IMR-90 (cell line): ENCODE measurements at regions not wholly inside any gene's neighbourhood (a gene's known extent, or its start where the extent isn't known, plus 50 kb on each side); places are given as distances from the start of the nearest gene placed in this dataset.
"Not testable (repeated sequence)": the region's sequence is repeated elsewhere in the genome, so short reads cannot be mapped to it uniquely, and the experiment has no call there.

ENCODE experiments used
- ATAC-seq: fragments of 200-7000 bp; cut with Tn5 transposase; 2 replicates; pipeline ENCODE4 v1.9.1; 2020; ENCODE audit warnings: low read depth, mild to moderate bottlenecking, moderate library complexity
- BruUV-seq: library from RNA; stranded (reverse); fragments of 400-500 nt; replicated peaks from 2 replicates; lab custom pipeline; 2021; lab: Mats Ljungman, UMichigan
- CTCF ChIA-PET: fragments of 300-600 bp; formaldehyde crosslinking; extraction: SDS; loops from one replicate; lab custom pipeline; 2021; ENCODE audit warnings: antibody characterized with exemption; lab: Yijun Ruan, JAX
- POLR2A ChIA-PET: fragments of 300-600 bp; sonication (Branson Sonifier 250); formaldehyde crosslinking; loops from one replicate; lab custom pipeline; 2022; ENCODE audit warnings: antibody characterized with exemption; ENCODE audit not compliant: unreplicated experiment; lab: Charles Lee
- DNase-seq: peaks from one replicate; pipeline ENCODE4 v3.0.0; 2013
- H2AFZ ChIP-seq: replicated peaks from 2 replicates; pipeline ENCODE3; 2013; ENCODE audit warnings: low read length, mild to moderate bottlenecking; ENCODE audit not compliant: poor library complexity
- H2AK5ac ChIP-seq: 2 replicates; pipeline ENCODE4 v1.6.1; 2013; ENCODE audit warnings: low read depth, low read length, inconsistent platforms
- H2AK9ac ChIP-seq: replicated peaks from 2 replicates; pipeline ENCODE3; 2013; ENCODE audit warnings: mild to moderate bottlenecking, low read depth, low read length, moderate library complexity; ENCODE audit not compliant: poor library complexity
- H2BK120ac ChIP-seq: 2 replicates; pipeline ENCODE4 v1.6.1; 2013; ENCODE audit warnings: low read depth, low read length, inconsistent platforms
- H2BK15ac ChIP-seq: 3 replicates; pipeline ENCODE4 v1.6.1; 2013; ENCODE audit warnings: low read depth, low read length, inconsistent platforms
- H2BK20ac ChIP-seq: 2 replicates; pipeline ENCODE4 v1.6.1; 2013; ENCODE audit warnings: low read depth, mild to moderate bottlenecking, inconsistent platforms, low read length, moderate library complexity
- H2BK5ac ChIP-seq: 2 replicates; pipeline ENCODE4 v1.6.1; 2013; ENCODE audit warnings: mild to moderate bottlenecking, low read depth, low read length, inconsistent platforms; ENCODE audit not compliant: poor library complexity, severe bottlenecking
- H3K14ac ChIP-seq: replicated peaks from 2 replicates; pipeline ENCODE4 v1.6.1; 2013; ENCODE audit warnings: low read depth, low read length, inconsistent platforms
- H3K18ac ChIP-seq: 2 replicates; pipeline ENCODE4 v1.6.1; 2013; ENCODE audit warnings: low read depth, low read length, control low read depth
- H3K23ac ChIP-seq: 2 replicates; pipeline ENCODE4 v1.6.1; 2013; ENCODE audit warnings: low read depth, low read length, inconsistent platforms
- H3K27ac ChIP-seq: 2 replicates; pipeline ENCODE4 v1.5.1; 2013; ENCODE audit warnings: mild to moderate bottlenecking, control low read depth, low read length; ENCODE audit not compliant: insufficient read depth
- H3K27me3 ChIP-seq: 2 replicates; pipeline ENCODE4 v1.6.1; 2013; ENCODE audit warnings: low read length; ENCODE audit not compliant: control insufficient read depth, insufficient read depth
- H3K36me3 ChIP-seq: 2 replicates; pipeline ENCODE4 v1.6.1; 2013; ENCODE audit warnings: low read length, mixed read lengths; ENCODE audit not compliant: control insufficient read depth, insufficient read depth
- H3K4ac ChIP-seq: 2 replicates; pipeline ENCODE4 v1.6.1; 2013; ENCODE audit warnings: low read depth, low read length, inconsistent platforms
- H3K4me1 ChIP-seq: 2 replicates; pipeline ENCODE4 v1.6.1; 2013; ENCODE audit warnings: low read length, mixed read lengths; ENCODE audit not compliant: control insufficient read depth, insufficient read depth
- H3K4me2 ChIP-seq: 2 replicates; pipeline ENCODE4 v1.6.1; 2013; ENCODE audit warnings: low read depth, mild to moderate bottlenecking, control low read depth, low read length, moderate library complexity
- H3K4me3 ChIP-seq: 2 replicates; pipeline ENCODE4 v1.5.1; 2013; ENCODE audit warnings: low read depth, mild to moderate bottlenecking, control low read depth, low read length, moderate library complexity; ENCODE audit not compliant: insufficient read depth
- H3K56ac ChIP-seq: 2 replicates; pipeline ENCODE4 v1.6.1; 2013; ENCODE audit warnings: low read length, inconsistent platforms; ENCODE audit not compliant: insufficient read depth; ENCODE audit errors: extremely low read depth
- H3K79me1 ChIP-seq, 2 experiments: 2 replicates each; pipeline ENCODE4 v1.6.1; 2013; ENCODE audit warnings: low read length in 2 of 2, inconsistent platforms in 1 of 2, low read depth in 1 of 2
- H3K9ac ChIP-seq: 2 replicates; pipeline ENCODE4 v1.6.1; 2013; ENCODE audit warnings: low read depth, low read length, control low read depth
- H3K9me1 ChIP-seq: 2 replicates; pipeline ENCODE4 v1.6.1; 2013; ENCODE audit warnings: low read length, inconsistent platforms; ENCODE audit not compliant: insufficient read depth
- H3K9me3 ChIP-seq: 2 replicates; pipeline ENCODE4 v1.6.1; 2013; ENCODE audit warnings: low read length; ENCODE audit not compliant: control insufficient read depth, insufficient read depth
- H4K20me1 ChIP-seq: 2 replicates; pipeline ENCODE4 v1.6.1; 2013; ENCODE audit warnings: low read length, inconsistent platforms; ENCODE audit not compliant: insufficient read depth
- H4K5ac ChIP-seq: 2 replicates; pipeline ENCODE4 v1.6.1; 2013; ENCODE audit warnings: mild to moderate bottlenecking, low read depth, low read length, control low read depth
- H4K8ac ChIP-seq, 2 experiments: 2 replicates each; pipeline ENCODE4 v1.6.1; 2013; ENCODE audit warnings: low read depth in 2 of 2, low read length in 2 of 2, control low read depth in 1 of 2, inconsistent platforms in 1 of 2
- H4K91ac ChIP-seq: 2 replicates; pipeline ENCODE4 v1.6.1; 2013; ENCODE audit warnings: low read depth, low read length, inconsistent platforms; ENCODE audit not compliant: insufficient read depth
- WGBS, 2 experiments: methylation state at CpG; one replicate each; pipeline versions ENCODE4 v1.1.5 to v1.1.7; 2013; ENCODE audit warnings: missing lambda C conversion rate in 2 of 2; ENCODE audit not compliant: insufficient read length in 1 of 2; ENCODE audit errors: extremely low coverage in 2 of 2; 5-methylcytosine and 5-hydroxymethylcytosine counted together
- dilution Hi-C: fragments of 300-500 bp; cut with HindIII; formaldehyde crosslinking; loops from one replicate; pipeline ENCODE4 v1.14.3; 2018; ENCODE audit warnings: low sequenced_read_pairs; ENCODE audit not compliant: unreplicated experiment
- in situ Hi-C: fragments of 300-500 bp; cut with MboI; formaldehyde crosslinking; loops from 3 replicates; pipeline ENCODE4 v1.14.3; 2019; ENCODE audit warnings: low sequenced_read_pairs, inconsistent platforms, mixed read lengths
- intact Hi-C: fragments of 100-400 bp; cut with micrococcal nuclease; formaldehyde crosslinking; loops from 2 replicates; pipeline ENCODE4 v1.10.0; 2022

GRCh38 chrX:13480780-13481179, 88.6 kb upstream of the EGFL6 start:
- H3K18ac ChIP-seq, H4K91ac ChIP-seq, H3K27ac ChIP-seq, H2BK5ac ChIP-seq, H3K27me3 ChIP-seq, ATAC-seq, H3K9ac ChIP-seq, BruUV-seq, dilution Hi-C loops, H2AFZ ChIP-seq, H3K4me1 ChIP-seq, H2BK20ac ChIP-seq, H3K9me1 ChIP-seq, H3K4me3 ChIP-seq, H2AK9ac ChIP-seq, H3K23ac ChIP-seq, H3K9me3 ChIP-seq, H3K79me1 ChIP-seq, H2BK15ac ChIP-seq, H4K5ac ChIP-seq, H3K14ac ChIP-seq, CTCF ChIA-PET, H3K4me2 ChIP-seq, POLR2A ChIA-PET, H4K20me1 ChIP-seq, H2BK120ac ChIP-seq, H2AK5ac ChIP-seq, DNase-seq, H3K4ac ChIP-seq, H3K56ac ChIP-seq, H4K8ac ChIP-seq, H3K36me3 ChIP-seq: not testable (repeated sequence)
- intact Hi-C loops (loop anchor here (10.0 kb wide), 2 partner anchors 256 to 1946 kb away; no protein-coding TSS in a partner anchor), in situ Hi-C loops (loop anchor here (10.0 to 25.0 kb wide), 3 partner anchors 368 to 668 kb away; no protein-coding TSS in a partner anchor)
- WGBS, 2 experiments = no CpG with 5 or more reads among the region's 2 CpGs
